SK-N-SH treated with all-trans-retinoic acid at 6 μM for 48 hours (cell line): ENCODE measurements at regions not wholly inside any gene's neighbourhood (a gene's known extent, or its start where the extent isn't known, plus 50 kb on each side); places are given as distances from the start of the nearest gene placed in this dataset.
A peak's percentile ranks its signal among the peaks of the same experiment; 100 is the strongest.

Experiments used
- ATAC-seq: fragments of 200-7000 bp; cut with Tn5 transposase; 3 replicates; pipeline ENCODE4 v1.9.1; 2020; ENCODE audit warnings: mild to moderate bottlenecking, moderate library complexity
- ARNTL ChIP-seq: fragments of 450-650 bp; formaldehyde crosslinking; IDR thresholded peaks from 2 replicates; pipeline ENCODE4 v1.5.0; 2020; ENCODE audit warnings: low read depth, mild to moderate bottlenecking, moderate library complexity, borderline replicate concordance
- BACH2 ChIP-seq: fragments of 250-450 bp; sonication (Bioruptor Pico); IDR thresholded peaks from 2 replicates; pipeline ENCODE4 v1.9.0; 2021; ENCODE audit warnings: mild to moderate bottlenecking, borderline replicate concordance
- CREB5 ChIP-seq: fragments of 250-450 bp; sonication (Bioruptor Pico); IDR thresholded peaks from 2 replicates; pipeline ENCODE4 v1.5.1; 2020; ENCODE audit warnings: low read depth, mild to moderate bottlenecking, moderate library complexity
- ESRRG ChIP-seq: fragments of 250-450 bp; sonication (Bioruptor Pico); IDR thresholded peaks from 2 replicates; pipeline ENCODE4 v1.6.1; 2021; ENCODE audit warnings: mild to moderate bottlenecking
- GLIS3 ChIP-seq: fragments of 250-450 bp; sonication (Bioruptor Pico); IDR thresholded peaks from 2 replicates; pipeline ENCODE4 v1.5.0; 2020; ENCODE audit warnings: mild to moderate bottlenecking, moderate library complexity
- ISL1 ChIP-seq: fragments of 250-450 bp; sonication (Bioruptor Pico); IDR thresholded peaks from 2 replicates; pipeline ENCODE4 v2.1.2; 2022; ENCODE audit warnings: mild to moderate bottlenecking, moderate library complexity
- OSR1 ChIP-seq: fragments of 250-450 bp; sonication (Bioruptor Pico); IDR thresholded peaks from 2 replicates; pipeline ENCODE4 v1.8.0; 2022; ENCODE audit warnings: moderate library complexity, mild to moderate bottlenecking, inconsistent platforms
- PATZ1 ChIP-seq: fragments of 250-450 bp; sonication (Bioruptor Pico); IDR thresholded peaks from 2 replicates; pipeline ENCODE4 v1.8.0; 2020; ENCODE audit warnings: mild to moderate bottlenecking, moderate library complexity, borderline replicate concordance
- POU6F1 ChIP-seq: fragments of 250-450 bp; sonication (Bioruptor Pico); IDR thresholded peaks from 2 replicates; pipeline ENCODE4 v1.8.0; 2021; ENCODE audit warnings: low read depth, mild to moderate bottlenecking, moderate library complexity, borderline replicate concordance
- PPARA ChIP-seq: fragments of 250-450 bp; sonication (Bioruptor Pico); IDR thresholded peaks from 2 replicates; pipeline ENCODE4 v1.5.0; 2020; ENCODE audit warnings: mild to moderate bottlenecking, borderline replicate concordance
- RARB ChIP-seq: fragments of 250-450 bp; sonication (Bioruptor Pico); IDR thresholded peaks from 2 replicates; pipeline ENCODE4 v1.8.0; 2021; ENCODE audit warnings: mild to moderate bottlenecking, moderate library complexity
- SNAI2 ChIP-seq: fragments of 250-450 bp; sonication (Bioruptor Pico); IDR thresholded peaks from 2 replicates; pipeline ENCODE4 v1.5.0; 2020; ENCODE audit warnings: mild to moderate bottlenecking, moderate library complexity
- TCF4 ChIP-seq: fragments of 250-450 bp; sonication (Bioruptor Pico); IDR thresholded peaks from 2 replicates; pipeline ENCODE4 v1.8.0; 2021; ENCODE audit warnings: mild to moderate bottlenecking, moderate library complexity, borderline replicate concordance
- TOX ChIP-seq: fragments of 250-450 bp; sonication (Bioruptor Pico); IDR thresholded peaks from 2 replicates; pipeline ENCODE4 v1.8.0; 2021; ENCODE audit warnings: mild to moderate bottlenecking, moderate library complexity, borderline replicate concordance
- TSHZ2 ChIP-seq: fragments of 250-450 bp; sonication (Bioruptor Pico); IDR thresholded peaks from 2 replicates; pipeline ENCODE4 v1.5.0; 2020; ENCODE audit warnings: mild to moderate bottlenecking, moderate library complexity
- ZC3H10 ChIP-seq: fragments of 250-450 bp; sonication (Bioruptor Pico); IDR thresholded peaks from 2 replicates; pipeline ENCODE4 v1.5.1; 2021; ENCODE audit warnings: mild to moderate bottlenecking, moderate library complexity
- ZFP3 ChIP-seq: fragments of 250-450 bp; sonication (Bioruptor Pico); IDR thresholded peaks from 2 replicates; pipeline ENCODE4 v1.5.0; 2020; ENCODE audit warnings: mild to moderate bottlenecking, moderate library complexity
- ZFP30 ChIP-seq: fragments of 450-650 bp; formaldehyde crosslinking; IDR thresholded peaks from 2 replicates; pipeline ENCODE4 v1.5.0; 2022; ENCODE audit warnings: mild to moderate bottlenecking, moderate library complexity
- ZNF565 ChIP-seq: fragments of 450-650 bp; formaldehyde crosslinking; conservative IDR thresholded peaks from 2 replicates; pipeline ENCODE4 v1.5.0; 2020; ENCODE audit warnings: low read depth, mild to moderate bottlenecking, moderate library complexity
- ZNF70 ChIP-seq: fragments of 450-650 bp; formaldehyde crosslinking; IDR thresholded peaks from 2 replicates; pipeline ENCODE4 v1.5.0; 2020; ENCODE audit warnings: mild to moderate bottlenecking, moderate library complexity

- TF ChIP-seq POU6F1 (CRISPR knock-in tag) (no peak), ZFP30 (CRISPR knock-in tag) (no peak), ZNF565 (CRISPR knock-in tag) (no peak), ZC3H10 (no peak), ZFP3 (CRISPR knock-in tag) (no peak), ZNF70 (CRISPR knock-in tag) (no peak), TOX (CRISPR knock-in tag) (no peak), OSR1 (no peak), RARB (CRISPR knock-in tag) (no peak), TCF4 (CRISPR knock-in tag) (no peak), PATZ1 (CRISPR knock-in tag) (no peak), ESRRG (CRISPR knock-in tag) (no peak), SNAI2 (CRISPR knock-in tag) (no peak), ARNTL (CRISPR knock-in tag) (no peak), ISL1 (CRISPR knock-in tag) (no peak)
- ATAC-seq, result no peak
Observed at GRCh38 chr9:95801797-95802196, 73.7 kb upstream of the ERCC6L2 start.

GRCh38 chr9:95796029-95796428 is 79.5 kb upstream of the ERCC6L2 start:
- TF ChIP-seq PPARA (CRISPR knock-in tag) (no peak), RARB (CRISPR knock-in tag) (no peak), ZNF565 (CRISPR knock-in tag) (no peak), ZFP30 (CRISPR knock-in tag) (no peak), GLIS3 (no peak), BACH2 (no peak), ZC3H10 (no peak)
- ATAC-seq, result no peak

GRCh38 chr9:95793924-95794828 is 81.3 kb upstream of the ERCC6L2 start:
- TF ChIP-seq PATZ1 (CRISPR knock-in tag), result no peak
- no peak for TF ChIP-seq TOX (CRISPR knock-in tag)
- TF ChIP-seq ISL1 (CRISPR knock-in tag), result peak; percentile 92
- no peak for TF ChIP-seq BACH2
- no peak for TF ChIP-seq ZFP3 (CRISPR knock-in tag)
- no peak for TF ChIP-seq RARB (CRISPR knock-in tag)
- TF ChIP-seq CREB5, result peak; percentile 74; the same call in 1 of the 2 replicates
- no peak for TF ChIP-seq ZNF565 (CRISPR knock-in tag)
- TF ChIP-seq SNAI2 (CRISPR knock-in tag), result 0 out of 2 replicates have a peak, but pooled peaks have one; percentile 19
- ATAC-seq, result peak; percentile 81

- no peak for ATAC-seq
- no peak for TF ChIP-seq ZFP30 (CRISPR knock-in tag)
- TF ChIP-seq TSHZ2 (CRISPR knock-in tag), result no peak
- TF ChIP-seq POU6F1 (CRISPR knock-in tag), result no peak
- TF ChIP-seq OSR1, result no peak
- TF ChIP-seq CREB5, result no peak
- TF ChIP-seq ZC3H10, result no peak
- no peak for TF ChIP-seq TOX (CRISPR knock-in tag)
- no peak for TF ChIP-seq GLIS3
Observed at GRCh38 chr9:95791695-95792094, 83.8 kb upstream of the ERCC6L2 start.
